Spleen (tissue), 11 donors: ENCODE measurements at regions not wholly inside any gene's neighbourhood (a gene's known extent, or its start where the extent isn't known, plus 50 kb on each side); places are given as distances from the start of the nearest gene placed in this dataset.

Experiments used
- DNase-seq: peaks from one replicate; pipeline ENCODE4 v3.0.0-alpha.2; 2020
- H3K27ac ChIP-seq, 8 donors: fragments of 200-600 bp; sonication (generic) in 7 of 8; 1 replicate in 4 of 8; 2 replicates in 4 of 8; pipeline versions ENCODE4 v1.5.0 to v1.8.0; 2016 to 2021; ENCODE audit warnings: inconsistent platforms in 4 of 8, mild to moderate bottlenecking in 4 of 8, moderate library complexity in 1 of 8
- H3K27me3 ChIP-seq, 7 donors: fragments of 200-600 bp; sonication (generic) in 6 of 7; replicated peaks in 1 of 7; 1 replicate in 4 of 7; 2 replicates in 3 of 7; pipeline versions ENCODE4 v1.5.0 to v1.8.0; 2016 to 2021; ENCODE audit warnings: inconsistent platforms in 3 of 7, mild to moderate bottlenecking in 1 of 7
- H3K36me3 ChIP-seq, 6 donors: fragments of 200-600 bp; sonication (generic) in 5 of 6; 1 replicate in 4 of 6; 2 replicates in 2 of 6; pipeline versions ENCODE4 v1.5.0 to v1.8.0; 2016 to 2021; ENCODE audit warnings: inconsistent platforms in 2 of 6
- H3K4me1 ChIP-seq, 6 donors: fragments of 200-600 bp; sonication (generic) in 5 of 6; 1 replicate in 3 of 6; 2 replicates in 3 of 6; pipeline versions ENCODE4 v1.5.0 to v1.8.0; 2016 to 2021; ENCODE audit warnings: inconsistent platforms in 3 of 6
- H3K4me3 ChIP-seq, 8 donors: fragments of 200-600 bp; sonication (generic) in 7 of 8; 1 replicate in 4 of 8; 2 replicates in 4 of 8; pipeline versions ENCODE4 v1.5.0 to v1.8.0; 2016 to 2021; ENCODE audit warnings: inconsistent platforms in 4 of 8, mild to moderate bottlenecking in 4 of 8, moderate library complexity in 2 of 8
- H3K9me3 ChIP-seq, 8 donors: fragments of 200-600 bp; sonication (generic) in 7 of 8; 1 replicate in 4 of 8; 2 replicates in 4 of 8; pipeline versions ENCODE4 v1.5.0 to v1.8.0; 2016 to 2021; ENCODE audit warnings: inconsistent platforms in 4 of 8
- POLR2A ChIP-seq, 3 donors: fragments of 450-650 bp; IDR thresholded peaks; one replicate each; pipeline ENCODE4 v1.5.1; 2017; ENCODE audit warnings: antibody characterized with exemption in 3 of 3, mild to moderate bottlenecking in 1 of 3
- POLR2AphosphoS5 ChIP-seq, 3 donors: sonication (generic); formaldehyde crosslinking; IDR thresholded peaks; one replicate each; pipeline ENCODE4 v1.5.1; 2017; ENCODE audit warnings: antibody characterized with exemption in 3 of 3
- WGBS, 5 donors: extraction: QIAGEN DNeasy Blood & Tissue Kit in 3 of 5; methylation state at CpG; one replicate each; pipeline versions ENCODE4 v1.1.5 to v1.1.7; 2013 to 2018; 5-methylcytosine and 5-hydroxymethylcytosine counted together
- intact Hi-C: fragments of 100-400 bp; cut with DNase I; formaldehyde crosslinking; loops from one replicate; pipeline ENCODE4 v1.15.0; 2023; ENCODE audit warnings: low total_unique reads
- TF ChIP-seq, protein P1 (sequence below), 11 experiments: fragments of 200-600 bp in 7 of 11; fragments of 450-650 bp in 4 of 11; sonication (generic) in 4 of 11; IDR thresholded peaks in 8 of 11; conservative IDR thresholded peaks in 3 of 11; 1 replicate in 7 of 11; 2 replicates in 4 of 11; pipeline versions ENCODE4 v1.4.0 to v1.8.0; 2016 to 2021; ENCODE audit warnings: antibody characterized with exemption in 11 of 11, inconsistent platforms in 4 of 11, mild to moderate bottlenecking in 1 of 11
- donor health status: healthy with polysubstance abuse.
- donor health status: DM: no; HTN: no; CAD: no; lungs with moderate emphysema.
- donor health status: DM: no; HTN: no; CAD: no.
- donor health status: Bipolar disorder and iron deficiency.
- donor health status: healthy.
- donor health status: DM: no; HTN: no; CAD: no.
- donor health status: DM: yes; HTN: yes; CAD: no.

DNA sequence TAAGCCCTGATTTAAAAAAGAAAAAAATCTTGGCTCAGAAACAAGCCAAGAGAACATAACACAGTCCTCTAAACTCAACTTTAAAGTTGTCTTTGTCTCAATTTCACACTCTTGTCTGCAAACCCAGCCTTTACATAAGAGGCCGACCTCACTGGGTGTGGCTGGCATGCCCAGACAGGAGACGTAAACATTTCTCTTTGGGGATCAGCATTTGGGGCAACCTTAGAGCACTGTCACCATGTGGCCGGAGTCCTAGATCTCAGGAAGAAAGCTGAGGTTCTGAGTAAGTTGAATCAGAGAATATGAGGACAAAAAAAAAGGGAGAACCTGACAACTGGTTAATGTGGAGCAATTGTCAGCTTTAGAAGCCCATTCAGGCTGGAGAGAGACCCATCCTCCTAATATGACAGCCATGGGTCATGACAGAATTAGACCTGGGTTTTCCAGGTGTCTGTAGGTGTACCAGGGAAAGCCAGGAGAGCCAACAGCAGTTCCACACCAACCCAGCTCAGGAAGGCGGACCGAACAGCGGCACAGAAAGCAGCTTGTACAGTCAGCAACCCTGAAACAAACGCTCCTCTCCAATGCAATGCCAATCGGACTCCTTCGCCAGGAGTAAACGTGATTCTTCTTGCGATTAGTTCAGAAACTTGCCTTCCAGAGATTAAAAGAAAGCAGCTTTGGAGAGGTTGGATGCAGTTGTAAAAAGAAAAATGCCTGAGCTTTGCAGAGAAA, 97.9 kb upstream of the MAP3K1 start:
- Histone ChIP-seq H3K27me3 (no peaks in the 10 kb centered on the region), H3K4me1 (no peaks in the 10 kb centered on the region), H3K4me3 (peak overlapping the region in 1 of 8 donors; percentile 19), H3K9me3 (no peaks in the 10 kb centered on the region), H3K27ac (no peak overlapping the region), H3K36me3 (no peaks in the 10 kb centered on the region)
- intact Hi-C loops, result no loop called here
- TF ChIP-seq POLR2A (IDR thresholded peaks at IDR 0.05), result no peak
- no peak for TF ChIP-seq POLR2AphosphoS5 (IDR thresholded peaks at IDR 0.05)
- TF ChIP-seq, protein P1, sequence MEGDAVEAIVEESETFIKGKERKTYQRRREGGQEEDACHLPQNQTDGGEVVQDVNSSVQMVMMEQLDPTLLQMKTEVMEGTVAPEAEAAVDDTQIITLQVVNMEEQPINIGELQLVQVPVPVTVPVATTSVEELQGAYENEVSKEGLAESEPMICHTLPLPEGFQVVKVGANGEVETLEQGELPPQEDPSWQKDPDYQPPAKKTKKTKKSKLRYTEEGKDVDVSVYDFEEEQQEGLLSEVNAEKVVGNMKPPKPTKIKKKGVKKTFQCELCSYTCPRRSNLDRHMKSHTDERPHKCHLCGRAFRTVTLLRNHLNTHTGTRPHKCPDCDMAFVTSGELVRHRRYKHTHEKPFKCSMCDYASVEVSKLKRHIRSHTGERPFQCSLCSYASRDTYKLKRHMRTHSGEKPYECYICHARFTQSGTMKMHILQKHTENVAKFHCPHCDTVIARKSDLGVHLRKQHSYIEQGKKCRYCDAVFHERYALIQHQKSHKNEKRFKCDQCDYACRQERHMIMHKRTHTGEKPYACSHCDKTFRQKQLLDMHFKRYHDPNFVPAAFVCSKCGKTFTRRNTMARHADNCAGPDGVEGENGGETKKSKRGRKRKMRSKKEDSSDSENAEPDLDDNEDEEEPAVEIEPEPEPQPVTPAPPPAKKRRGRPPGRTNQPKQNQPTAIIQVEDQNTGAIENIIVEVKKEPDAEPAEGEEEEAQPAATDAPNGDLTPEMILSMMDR (IDR thresholded peaks at IDR 0.05 in 8 of 11, conservative IDR thresholded peaks at IDR 0.05 in 3 of 11), result no peak
- no peak for DNase-seq
- WGBS, 5 donors, result 76 to 92% (median 86%) methylated on average over 11 of the region's 11 CpGs

DNA sequence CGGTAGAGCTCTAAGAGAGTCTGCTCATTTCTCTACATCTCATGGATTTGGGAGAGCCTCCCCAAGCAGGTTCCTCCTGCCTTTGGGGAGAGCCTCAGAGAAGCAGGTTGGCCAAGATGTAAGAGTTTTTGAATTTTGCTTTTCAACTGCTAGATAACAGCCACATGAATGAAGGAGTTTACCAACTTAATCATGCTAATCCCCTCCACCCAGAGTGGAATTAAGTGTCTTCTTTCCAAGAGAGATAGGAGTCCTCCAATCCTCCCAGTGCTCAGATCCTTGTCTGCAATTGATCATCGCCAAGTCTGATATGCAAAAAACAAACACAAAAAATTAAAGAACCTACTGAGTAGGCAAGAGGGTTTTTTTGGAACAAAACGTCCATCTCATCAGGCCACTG, 99.4 kb upstream of the MAP3K1 start:
- Histone ChIP-seq H3K4me1 (no peaks in the 10 kb centered on the region), H3K27ac (no peak overlapping the region), H3K36me3 (no peaks in the 10 kb centered on the region), H3K27me3 (no peaks in the 10 kb centered on the region), H3K4me3 (no peak overlapping the region), H3K9me3 (no peaks in the 10 kb centered on the region)
- no peak for DNase-seq
- intact Hi-C loops, result no loop called here
- TF ChIP-seq POLR2A (IDR thresholded peaks at IDR 0.05), result no peak
- TF ChIP-seq, protein P1 (IDR thresholded peaks at IDR 0.05 in 8 of 11, conservative IDR thresholded peaks at IDR 0.05 in 3 of 11), result no peak
- TF ChIP-seq POLR2AphosphoS5 (IDR thresholded peaks at IDR 0.05), result no peak
- 88 to 95% (median 90%) methylated on average over 3 of the region's 3 CpGs for WGBS, 5 donors

DNA sequence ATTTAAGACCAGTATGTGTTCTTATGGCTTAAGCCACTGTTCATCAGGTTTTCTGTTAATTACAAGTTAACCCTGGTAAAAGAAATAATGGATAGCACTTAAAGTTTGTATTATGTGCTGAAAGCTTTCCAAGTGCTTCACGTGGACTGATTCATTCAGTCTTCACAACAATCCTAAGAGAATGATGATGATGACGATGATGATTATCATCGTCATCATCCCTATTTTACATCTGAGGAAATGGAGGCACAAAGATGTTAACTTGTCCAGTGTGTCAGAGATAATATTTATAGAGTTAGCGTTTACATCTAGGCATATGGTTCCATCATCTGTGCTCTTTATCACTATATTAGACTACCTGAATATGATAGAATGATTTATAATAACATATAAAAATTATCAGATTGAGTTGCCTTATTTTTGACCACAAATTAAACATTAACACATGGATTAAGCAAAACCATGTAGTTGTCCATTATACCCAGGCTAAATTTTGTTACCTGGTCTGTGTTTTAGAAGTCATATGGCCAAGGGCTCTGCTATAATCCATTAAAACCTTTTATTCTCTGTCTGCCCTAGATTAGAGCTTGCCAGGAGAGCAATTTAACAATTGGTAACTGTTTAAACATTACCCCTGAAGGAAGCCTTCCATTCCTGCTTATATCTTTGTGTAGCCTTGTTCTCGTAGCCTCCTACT, 102.3 kb upstream of the MAP3K1 start:
- no peak for DNase-seq
- no peak overlapping the region for H3K4me3 ChIP-seq
- H3K4me1 ChIP-seq, result no peaks in the 10 kb centered on the region

More for the DNA sequence above, 102.3 kb upstream of the MAP3K1 start:
- intact Hi-C loops, result no loop called here
- H3K36me3 ChIP-seq, result no peaks in the 10 kb centered on the region
- TF ChIP-seq, protein P1 (IDR thresholded peaks at IDR 0.05 in 8 of 11, conservative IDR thresholded peaks at IDR 0.05 in 3 of 11), result no peak
- no peak for TF ChIP-seq POLR2AphosphoS5 (IDR thresholded peaks at IDR 0.05)
- TF ChIP-seq POLR2A (IDR thresholded peaks at IDR 0.05), result no peak
- peaks cover 0 to 6% (median 0%) of the 10 kb centered on the region in 8 donors for H3K9me3 ChIP-seq
- WGBS, 5 donors, result 73 to 86% (median 76%) methylated on average over 5 of the region's 5 CpGs
- no peaks in the 10 kb centered on the region for H3K27me3 ChIP-seq
- H3K27ac ChIP-seq, result no peak overlapping the region
